GM18498 (cell line): ENCODE measurements at regions not wholly inside any gene's neighbourhood (a gene's known extent, or its start where the extent isn't known, plus 50 kb on each side); places are given as distances from the start of the nearest gene placed in this dataset.

ENCODE experiments used
- ATAC-seq: cut with Tn5 transposase; IDR thresholded peaks from one replicate; pipeline ENCODE4 v1.9.1; 2021; ENCODE audit warnings: mild to moderate bottlenecking, moderate library complexity; ENCODE audit not compliant: unreplicated experiment

DNA sequence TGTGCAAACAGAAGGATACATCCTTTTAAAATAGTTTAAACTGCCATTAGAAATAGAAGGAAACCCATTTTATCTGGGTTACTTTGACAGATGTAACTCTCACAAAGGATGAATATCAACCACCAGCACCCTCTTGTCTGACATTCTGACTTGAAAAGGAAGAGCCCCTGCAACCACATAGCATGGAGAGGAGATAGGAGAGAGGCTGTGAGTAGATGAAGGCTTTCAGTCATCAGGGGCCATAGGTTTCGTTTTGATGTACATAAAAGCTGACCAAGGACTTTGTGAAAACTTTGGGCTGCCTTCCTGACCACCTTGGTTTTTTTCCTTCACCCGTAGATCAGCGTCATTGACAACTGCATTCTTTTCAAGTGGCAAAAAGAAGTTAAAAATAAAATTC is 211.6 kb upstream of the PRPS1L1 start:
- no peak for ATAC-seq

DNA sequence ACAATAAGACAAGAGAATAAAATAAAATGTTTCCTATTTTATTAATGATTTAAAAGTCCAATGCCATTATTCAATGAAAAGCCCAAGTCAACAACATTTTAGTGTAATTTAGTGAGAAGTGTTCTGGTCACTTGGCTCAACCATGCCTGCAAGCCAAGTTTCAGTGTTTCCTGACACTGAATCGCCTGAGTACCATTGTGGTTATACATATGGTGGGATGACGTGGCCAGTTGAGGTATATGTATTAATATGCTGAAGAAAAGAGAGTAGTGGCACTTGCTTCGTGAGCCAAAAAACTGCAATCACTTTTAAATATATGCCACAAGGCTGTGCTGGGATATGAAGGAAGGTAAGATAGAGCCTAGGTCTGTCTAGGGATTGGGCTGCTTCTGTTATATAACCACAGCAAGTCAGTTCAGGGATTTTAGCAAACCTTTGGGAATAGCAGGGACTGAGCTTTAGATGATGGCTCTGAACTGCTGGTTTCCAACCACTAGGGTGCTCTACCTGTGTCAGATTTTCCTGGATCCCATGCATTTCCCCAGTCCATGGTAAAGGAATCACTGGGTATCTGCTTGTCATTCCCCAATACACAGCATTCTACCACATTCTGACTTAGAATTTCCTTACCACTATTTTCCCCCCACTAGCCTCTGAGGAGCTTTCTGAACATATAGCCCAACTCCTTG is 214.0 kb upstream of the PRPS1L1 start:
- ATAC-seq: peak; percentile 77

DNA sequence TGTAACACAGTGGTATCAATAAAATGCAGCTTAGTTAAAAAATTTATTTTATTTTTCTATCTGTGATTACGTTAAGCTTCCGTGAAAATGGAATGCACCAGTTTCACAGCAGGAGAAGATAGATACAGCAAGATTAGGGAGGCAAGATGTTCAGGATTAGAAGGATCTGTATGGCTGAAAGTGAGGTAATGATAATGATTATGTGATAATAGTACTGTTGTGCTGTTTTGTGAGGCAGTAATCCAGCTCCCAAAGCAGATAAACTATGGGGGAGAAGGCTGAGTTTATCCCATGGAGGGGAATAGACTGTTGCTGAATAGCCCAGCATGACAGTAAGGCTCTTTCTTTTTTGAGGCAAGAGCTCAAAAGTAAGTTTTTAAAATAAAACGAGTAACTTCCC is 216.1 kb upstream of the PRPS1L1 start:
- no peak for ATAC-seq

DNA sequence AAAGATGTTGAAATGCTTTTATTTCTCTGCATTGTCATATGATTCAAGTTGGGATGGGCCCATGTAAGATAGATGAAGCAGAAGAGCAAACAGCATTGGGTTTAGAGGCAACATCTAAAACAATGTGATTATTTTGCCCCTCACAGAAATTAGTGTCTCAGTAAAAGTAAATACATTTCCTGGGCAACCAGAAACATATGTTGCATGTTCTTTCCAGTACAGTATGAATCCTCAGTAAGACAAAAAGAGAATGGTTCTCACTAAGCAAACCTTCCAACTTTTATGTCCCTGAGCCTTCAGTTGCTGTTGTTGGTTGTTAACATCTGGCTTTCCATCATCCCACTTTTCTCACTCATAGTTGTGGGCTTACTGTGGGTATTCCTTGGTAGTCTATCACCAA is 222.5 kb upstream of the PRPS1L1 start:
- no peak for ATAC-seq

DNA sequence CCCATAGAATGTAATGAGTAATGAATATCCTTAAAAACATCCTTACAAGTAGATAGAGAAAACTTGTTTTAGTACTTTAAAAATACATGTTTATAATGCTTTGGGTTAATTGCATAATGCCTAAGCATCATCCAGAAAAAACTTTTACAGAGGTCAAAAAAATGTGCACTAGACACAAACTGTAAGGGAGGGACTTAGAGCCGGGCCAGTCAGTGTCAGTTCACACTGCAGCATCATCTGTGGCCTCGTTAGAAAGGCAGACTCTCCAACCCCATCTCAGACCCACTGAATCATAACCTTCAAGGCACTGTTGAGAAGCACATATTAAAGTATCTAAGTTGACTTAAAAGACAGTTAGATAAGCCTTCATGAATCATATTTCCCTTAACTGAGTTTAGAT is 230.1 kb upstream of the PRPS1L1 start:
- no peak for ATAC-seq

DNA sequence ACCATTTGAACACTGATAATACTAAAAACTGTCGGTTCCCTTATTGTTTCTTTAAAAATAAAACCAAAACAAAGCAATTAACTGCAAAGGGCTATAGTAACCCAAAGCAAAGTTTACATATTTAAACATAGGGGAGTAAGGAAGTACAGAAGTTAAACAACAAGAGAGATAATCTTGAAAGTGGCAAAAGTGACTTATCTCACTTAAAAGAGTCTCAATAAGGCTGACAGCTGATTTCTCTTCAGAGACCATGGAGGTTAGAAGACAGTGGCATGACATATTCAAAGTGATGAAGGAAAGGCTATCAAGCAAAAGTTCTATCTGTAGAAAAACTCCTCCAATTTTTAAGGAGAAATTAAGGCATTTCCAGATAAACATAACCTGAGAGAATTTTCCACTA is 233.5 kb upstream of the HDAC9 start:
- no peak for ATAC-seq

DNA sequence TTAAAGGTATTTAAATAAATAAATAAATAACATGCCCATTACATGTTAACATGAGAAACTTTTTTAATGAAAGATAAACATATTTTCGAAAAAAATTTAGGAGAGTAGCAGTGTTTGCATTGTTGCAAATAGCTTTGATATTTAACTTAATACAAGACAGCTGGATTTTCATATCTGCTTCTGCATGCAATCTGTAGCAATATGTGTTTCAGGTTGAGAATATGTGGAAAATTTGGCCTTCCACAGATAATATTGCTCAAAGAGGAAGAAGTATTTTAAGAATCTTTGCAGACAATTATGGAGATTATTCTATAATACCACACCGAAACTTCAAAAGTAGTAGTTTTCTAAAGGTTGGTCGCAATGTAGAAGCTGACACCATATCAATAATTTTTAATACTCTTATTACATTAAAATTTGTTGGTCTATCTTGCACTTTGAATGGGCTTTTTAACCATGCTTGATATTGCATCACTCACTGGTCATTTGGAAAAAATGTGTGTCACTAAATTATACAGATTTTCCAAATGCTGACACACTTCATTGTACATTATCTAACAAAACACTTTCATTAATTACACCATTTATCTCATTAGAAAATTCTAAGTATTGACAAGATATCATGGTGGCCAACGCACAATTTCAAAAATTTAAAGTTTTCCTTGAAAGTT is 229.8 kb upstream of the HDAC9 start:
- ATAC-seq: no peak

DNA sequence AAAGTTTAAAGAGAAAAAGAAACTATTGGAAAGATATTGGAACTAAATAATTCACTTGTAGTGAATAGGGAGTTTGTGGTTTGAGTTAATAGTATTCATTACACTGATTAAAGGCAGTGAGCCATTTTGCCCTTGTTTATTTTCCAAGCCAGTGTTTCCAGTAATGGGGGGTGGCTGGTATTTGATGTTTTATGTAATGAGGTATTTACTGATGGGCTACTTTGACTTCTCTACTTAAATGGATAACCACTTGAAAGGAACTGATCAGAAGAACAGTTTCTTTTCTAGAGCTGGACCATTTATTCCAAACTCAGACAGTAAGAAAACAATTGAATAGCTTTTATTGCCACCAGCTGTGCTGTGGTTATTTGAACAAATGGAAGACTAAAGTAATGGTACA is 227.0 kb upstream of the HDAC9 start:
- ATAC-seq: no peak

DNA sequence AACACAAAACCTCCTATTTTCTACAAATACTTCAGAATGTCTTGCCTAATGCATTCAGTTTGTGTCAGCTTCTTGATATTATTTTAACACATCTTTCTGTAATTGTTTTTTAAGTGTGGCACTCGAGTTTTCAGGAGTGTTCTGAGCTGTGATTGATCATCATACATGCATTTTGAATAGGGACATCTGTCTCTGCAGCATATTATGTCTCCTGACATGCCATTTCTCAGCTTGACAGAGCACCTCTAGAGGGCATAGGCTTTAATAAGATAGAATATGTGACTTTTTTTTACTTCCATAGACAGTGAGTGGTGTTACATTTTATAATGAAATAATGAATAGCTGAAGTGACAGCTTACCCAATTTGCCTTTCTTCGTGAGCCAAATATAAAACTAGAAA is 219.2 kb upstream of the HDAC9 start:
- ATAC-seq: no peak

DNA sequence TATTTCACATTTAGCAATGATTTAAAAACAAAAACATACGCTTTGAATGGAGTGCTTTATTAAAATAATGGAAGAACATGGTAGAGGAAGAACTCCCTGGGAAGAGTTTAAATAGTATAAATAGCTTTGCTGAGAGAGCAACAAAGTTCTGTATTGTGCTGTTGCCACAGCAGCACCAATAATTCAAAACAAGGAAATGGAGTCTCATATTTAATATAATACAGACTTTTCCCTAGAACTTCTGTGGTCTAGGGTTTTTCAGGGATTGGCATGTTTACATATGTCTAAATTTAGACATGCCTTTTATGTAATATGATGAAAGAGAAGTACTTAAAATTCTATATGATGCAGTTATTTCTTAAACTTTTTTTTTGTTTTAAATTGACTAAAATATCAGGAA is 217.2 kb upstream of the HDAC9 start:
- ATAC-seq: no peak

DNA sequence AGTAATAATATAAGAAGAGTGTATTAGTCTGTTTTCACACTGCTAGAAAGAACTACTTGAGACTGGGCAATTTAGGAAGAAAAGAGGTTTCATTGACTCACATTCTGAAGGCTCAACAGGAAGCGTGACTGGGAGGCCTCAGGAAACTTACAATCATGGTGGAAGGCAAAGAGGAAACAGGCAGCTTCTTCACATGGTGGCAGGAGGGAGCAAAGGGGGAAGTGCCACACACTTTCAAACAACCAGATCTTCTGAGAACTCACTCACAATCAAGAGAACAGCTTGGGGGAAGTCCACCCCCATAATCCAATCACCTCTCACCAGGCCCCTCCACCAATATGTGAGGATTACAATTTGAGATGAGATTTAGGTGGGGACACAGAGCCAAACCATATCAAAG is 212.5 kb upstream of the HDAC9 start:
- ATAC-seq: no peak

DNA sequence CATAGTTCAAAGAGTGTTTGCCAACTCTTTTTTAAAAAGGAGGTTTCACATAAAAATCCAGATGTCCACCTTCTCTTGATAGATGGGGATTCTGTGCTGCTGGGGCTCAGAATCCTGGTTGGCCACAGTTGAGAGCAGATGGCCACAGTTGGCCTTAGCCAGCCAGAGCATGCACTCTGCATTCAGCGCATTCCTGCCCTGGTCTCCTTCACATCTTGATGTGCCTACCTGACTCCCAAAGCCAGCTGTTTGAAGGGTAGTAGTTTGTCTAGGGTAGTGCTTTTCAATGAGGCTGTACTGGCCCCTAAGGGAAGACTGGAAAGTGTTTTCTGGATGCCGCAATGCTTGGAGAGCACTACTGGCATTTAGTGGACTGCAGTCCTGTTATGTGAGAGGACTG is 208.1 kb upstream of the HDAC9 start:
- no peak for ATAC-seq

DNA sequence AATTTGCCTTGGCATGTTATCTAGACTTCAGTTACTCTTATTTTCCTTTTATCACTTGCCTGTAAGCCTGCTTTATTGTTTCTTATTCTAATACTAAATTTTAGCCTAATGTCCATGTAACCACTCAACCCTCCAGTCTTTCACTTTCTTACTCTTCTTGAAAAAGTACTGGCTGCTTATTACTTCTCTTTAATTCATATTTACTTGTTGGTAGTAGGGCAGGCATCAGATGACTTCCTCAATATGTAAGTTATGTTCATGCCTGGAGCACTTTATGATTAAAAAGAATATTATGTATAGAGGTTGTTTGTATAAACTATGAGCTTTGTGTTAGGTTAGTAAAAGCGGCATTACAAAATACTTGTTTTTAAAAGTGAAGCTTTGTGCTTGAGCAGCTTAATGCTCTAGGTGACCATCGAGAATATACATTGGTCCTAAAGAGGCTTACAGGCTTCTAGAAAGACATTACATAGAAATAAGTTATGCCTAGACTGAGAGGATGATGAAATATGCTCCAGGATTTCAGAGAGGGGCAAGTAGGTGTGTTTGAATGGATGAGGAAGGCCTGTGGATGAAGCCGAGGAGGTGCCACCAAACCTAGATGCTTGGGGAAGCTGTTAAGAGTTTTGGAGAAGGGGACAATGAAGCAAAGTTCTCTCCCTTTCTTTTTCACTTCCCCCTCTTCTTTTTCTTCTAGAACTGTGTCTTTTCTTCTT is 207.1 kb upstream of the HDAC9 start:
- ATAC-seq: no peak

DNA sequence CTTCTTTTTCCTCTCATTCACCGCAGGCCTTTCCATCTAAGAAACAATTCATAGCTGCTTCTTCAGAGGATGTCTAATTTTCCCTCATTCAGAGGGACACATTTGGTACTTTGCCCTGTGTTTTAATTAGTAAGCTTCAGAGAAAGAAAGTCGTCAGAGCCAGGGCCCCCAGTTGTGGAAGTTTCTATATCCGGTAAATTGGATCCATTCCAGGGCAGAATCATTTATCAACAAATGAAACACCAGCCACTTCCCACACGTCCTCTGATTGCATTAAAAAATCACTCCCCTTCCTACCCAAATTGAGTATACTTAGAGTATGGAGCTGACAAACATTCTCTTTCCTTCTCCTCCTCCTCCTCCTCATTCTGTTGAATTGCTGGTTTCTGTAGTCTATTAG is 205.8 kb upstream of the HDAC9 start:
- ATAC-seq: peak; percentile 3

DNA sequence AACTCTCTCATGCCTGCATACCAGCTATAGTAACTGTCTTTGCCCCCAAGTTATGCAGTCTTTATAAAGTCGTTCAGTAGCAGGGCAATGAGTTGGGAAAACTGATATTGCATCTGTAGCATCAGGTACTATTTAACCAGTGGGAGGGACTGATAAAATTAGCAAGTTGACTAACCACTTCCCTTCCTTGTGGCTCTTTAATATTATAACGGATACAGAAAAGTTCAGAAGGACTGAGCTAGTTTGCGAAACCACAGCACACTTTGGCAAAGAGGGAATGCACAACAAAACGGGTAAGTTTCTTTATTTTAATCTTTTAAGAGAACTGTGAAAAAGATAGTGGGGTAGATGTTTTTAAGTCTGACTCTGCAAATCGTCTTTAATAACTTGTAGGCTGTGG is 205.3 kb upstream of the HDAC9 start:
- peak; percentile 61 for ATAC-seq

DNA sequence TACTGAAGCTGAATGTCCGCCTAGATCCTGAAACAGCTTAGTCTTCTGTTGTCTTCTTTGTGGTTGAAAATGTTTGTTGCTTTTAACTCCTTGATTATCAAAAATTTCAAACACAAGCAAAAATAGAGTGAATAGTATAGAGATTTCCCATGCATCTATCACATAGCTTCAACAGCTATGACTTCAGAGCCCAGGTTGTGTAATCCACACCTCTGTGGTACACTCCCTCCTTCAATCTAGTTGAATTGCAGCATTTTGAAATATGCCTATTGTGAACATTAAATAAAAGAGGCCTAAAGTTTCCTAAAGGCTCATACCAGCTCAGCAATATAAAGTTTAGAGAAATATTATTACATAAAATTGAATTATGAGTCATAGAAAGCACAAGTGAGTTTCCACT is 204.7 kb upstream of the HDAC9 start:
- no peak for ATAC-seq

DNA sequence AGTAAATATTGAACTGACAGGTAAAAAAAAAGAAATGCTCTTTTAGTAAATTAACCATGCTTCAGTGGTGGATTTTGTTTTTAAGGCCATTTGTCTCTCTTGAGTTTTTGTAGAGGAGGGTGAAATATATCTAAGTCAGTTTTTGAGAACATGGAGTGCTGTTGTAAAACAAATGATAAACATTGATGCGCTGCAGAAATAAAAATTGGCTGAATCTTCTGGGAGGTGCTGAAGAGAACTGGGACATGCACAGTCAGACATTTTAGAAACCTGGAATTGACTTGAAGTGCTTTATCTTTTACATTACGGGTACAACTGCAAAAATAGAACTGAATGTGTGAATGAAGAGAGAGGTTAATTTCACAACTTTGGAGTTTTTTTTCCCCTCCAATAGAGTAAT is 203.0 kb upstream of the HDAC9 start:
- ATAC-seq: no peak

DNA sequence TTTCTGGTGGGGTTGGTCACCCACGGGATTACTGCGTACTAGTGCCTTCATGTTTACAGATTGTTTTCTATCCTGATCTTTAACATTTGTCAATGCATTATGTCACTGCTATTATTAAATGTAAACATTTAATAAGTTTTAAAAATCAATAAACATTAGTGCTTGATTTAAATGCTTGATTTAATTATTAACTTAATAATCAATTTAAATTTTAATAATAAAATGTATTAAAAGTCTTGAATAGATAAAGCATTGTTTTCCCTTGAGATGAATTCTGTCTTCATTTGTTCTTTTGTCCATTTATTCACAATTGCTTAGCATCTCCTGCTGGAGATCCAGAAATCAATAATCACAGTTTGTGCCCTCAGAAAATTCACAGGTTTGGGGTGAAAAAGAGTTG is 201.8 kb upstream of the HDAC9 start:
- ATAC-seq: no peak

DNA sequence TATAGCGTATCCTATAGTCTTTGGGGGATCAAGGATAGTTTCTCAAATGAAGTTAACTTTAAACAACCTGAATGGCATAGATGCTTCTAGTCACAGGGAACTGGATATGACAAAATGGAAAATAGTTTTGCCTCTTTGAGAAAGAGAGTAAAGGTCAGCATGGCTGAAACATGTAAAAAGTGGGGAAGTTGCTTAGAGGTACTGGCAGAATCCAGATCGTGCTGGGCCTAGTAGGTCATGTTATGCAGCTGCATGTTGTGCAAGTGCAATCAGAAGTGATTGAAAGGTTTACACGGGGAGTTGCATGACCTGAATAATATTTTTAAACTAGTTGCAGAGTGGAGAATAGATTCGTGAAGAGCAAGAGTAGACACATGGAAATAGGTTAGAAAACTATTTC is 201.1 kb upstream of the HDAC9 start:
- ATAC-seq: no peak

DNA sequence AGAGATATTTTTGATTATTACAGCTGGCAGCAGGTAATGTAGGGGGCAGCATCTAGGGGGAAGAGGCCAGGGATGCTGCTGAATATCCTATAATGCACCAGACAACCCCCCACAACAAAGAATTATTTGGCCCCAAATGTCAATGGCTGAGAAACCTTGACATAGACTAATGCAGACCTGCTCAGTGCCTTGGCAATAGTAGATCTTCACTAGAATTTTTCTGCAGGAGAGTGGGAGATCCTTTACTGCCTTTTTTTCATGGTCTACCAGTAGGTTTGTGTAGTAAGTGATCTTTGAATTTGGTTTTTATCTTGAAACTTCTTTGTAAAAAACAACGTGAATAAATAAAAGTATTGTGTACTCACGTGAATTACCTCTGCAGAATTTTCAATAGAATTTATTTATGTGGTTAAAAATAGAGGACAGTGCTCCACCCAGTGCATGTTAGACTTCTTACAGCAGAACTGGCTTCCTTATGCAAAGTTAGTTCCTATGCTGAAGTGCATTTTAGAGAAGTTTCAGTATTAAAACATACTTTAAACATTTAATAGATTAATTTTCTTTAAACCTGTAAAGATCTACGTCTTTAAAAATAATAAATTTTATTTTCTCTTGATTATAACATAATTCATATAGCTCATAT is 199.6 kb upstream of the HDAC9 start:
- no peak for ATAC-seq

DNA sequence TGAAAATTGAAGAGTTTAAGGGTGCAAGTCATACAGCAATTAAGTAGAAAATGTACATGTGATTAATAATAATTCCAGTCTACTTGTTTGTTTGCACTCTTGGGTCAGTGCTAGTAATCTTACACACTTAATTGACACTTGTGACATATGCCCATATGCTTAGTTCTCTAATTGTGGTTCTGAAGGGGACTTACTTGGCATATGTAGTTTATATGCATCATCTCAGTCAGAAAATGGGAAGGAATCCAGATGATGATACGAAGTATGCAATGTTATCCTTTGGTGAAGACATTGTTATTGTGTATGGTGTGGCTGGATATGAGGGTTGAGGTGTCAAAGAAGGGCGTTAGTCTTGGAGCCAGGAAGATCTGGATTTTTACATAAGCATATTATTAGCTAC is 193.5 kb upstream of the HDAC9 start:
- no peak for ATAC-seq

DNA sequence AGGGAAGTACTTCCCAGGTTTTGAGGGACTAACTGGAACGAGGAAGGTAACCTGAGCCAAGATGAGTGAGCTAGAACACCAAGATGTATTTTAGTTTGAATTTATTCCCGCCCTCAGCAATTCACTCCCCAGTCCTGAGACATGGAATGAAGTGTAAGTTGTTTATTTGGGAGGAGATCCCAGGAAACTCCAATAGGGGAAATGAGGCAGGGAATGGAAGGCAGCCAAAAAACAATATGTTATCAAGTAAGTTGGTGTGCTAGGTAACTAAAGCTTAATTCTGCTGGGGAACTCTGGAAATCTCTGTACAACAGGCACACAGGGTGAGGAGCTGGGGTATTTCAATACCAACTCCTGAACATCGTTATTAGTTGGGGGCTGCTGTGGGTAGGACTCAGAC is 189.7 kb upstream of the HDAC9 start:
- ATAC-seq: no peak
